Right atrium auricular region (tissue), 2 donors: ENCODE measurements at regions not wholly inside any gene's neighbourhood (a gene's known extent, or its start where the extent isn't known, plus 50 kb on each side); places are given as distances from the start of the nearest gene placed in this dataset.

Source experiments
- DNase-seq: peaks from one replicate; pipeline ENCODE4 v3.0.0-alpha.2; 2019; ENCODE audit warnings: low spot score
- H3K27ac ChIP-seq, 2 donors: fragments of 200-600 bp; sonication (generic); 1 replicate in 1 of 2; 2 replicates in 1 of 2; pipeline ENCODE4 v1.5.1; 2016 to 2019
- H3K27me3 ChIP-seq, 2 donors: fragments of 200-600 bp; sonication (generic); one replicate each; pipeline versions ENCODE4 v1.5.1 to v1.6.0; 2017 to 2019
- H3K36me3 ChIP-seq: fragments of 200-600 bp; sonication (generic); one replicate; pipeline ENCODE4 v1.5.1; 2016
- H3K4me1 ChIP-seq, 2 donors: fragments of 200-600 bp; sonication (generic); one replicate each; pipeline versions ENCODE4 v1.5.1 to v1.6.0; 2017 to 2019
- H3K4me3 ChIP-seq, 2 donors: fragments of 200-600 bp; sonication (generic); 1 replicate in 1 of 2; 2 replicates in 1 of 2; pipeline ENCODE4 v1.5.1; 2017 to 2019; ENCODE audit warnings: mild to moderate bottlenecking in 1 of 2, moderate library complexity in 1 of 2
- H3K9me3 ChIP-seq, 2 donors: fragments of 200-600 bp; sonication (generic); one replicate each; pipeline ENCODE4 v1.5.1; 2019
- TF ChIP-seq, protein P1 (sequence below), 2 donors: fragments of 200-600 bp; sonication (generic); IDR thresholded peaks; one replicate each; pipeline ENCODE4 v1.5.1; 2019; ENCODE audit warnings: antibody characterized with exemption in 2 of 2

- H3K27ac ChIP-seq: peak overlapping the region in 1 of 2 donors; percentile 61
- no peaks in the 10 kb centered on the region for H3K9me3 ChIP-seq
- H3K27me3 ChIP-seq: no peaks in the 10 kb centered on the region
Measured at GRCh38 chr4:128590034-128590740, 219.3 kb upstream of the JADE1 start.

GRCh38 chr4:128589384-128589965 lies 220.0 kb upstream of the JADE1 start:
- Histone ChIP-seq H3K27me3 (no peaks in the 10 kb centered on the region), H3K4me1 (peaks cover 0 to 22% of the 10 kb centered on the region in 2 donors), H3K27ac (no peak overlapping the region), H3K36me3 (no peaks in the 10 kb centered on the region), H3K9me3 (no peaks in the 10 kb centered on the region), H3K4me3 (no peak overlapping the region)
- DNase-seq: no peak
- TF ChIP-seq, protein P1, sequence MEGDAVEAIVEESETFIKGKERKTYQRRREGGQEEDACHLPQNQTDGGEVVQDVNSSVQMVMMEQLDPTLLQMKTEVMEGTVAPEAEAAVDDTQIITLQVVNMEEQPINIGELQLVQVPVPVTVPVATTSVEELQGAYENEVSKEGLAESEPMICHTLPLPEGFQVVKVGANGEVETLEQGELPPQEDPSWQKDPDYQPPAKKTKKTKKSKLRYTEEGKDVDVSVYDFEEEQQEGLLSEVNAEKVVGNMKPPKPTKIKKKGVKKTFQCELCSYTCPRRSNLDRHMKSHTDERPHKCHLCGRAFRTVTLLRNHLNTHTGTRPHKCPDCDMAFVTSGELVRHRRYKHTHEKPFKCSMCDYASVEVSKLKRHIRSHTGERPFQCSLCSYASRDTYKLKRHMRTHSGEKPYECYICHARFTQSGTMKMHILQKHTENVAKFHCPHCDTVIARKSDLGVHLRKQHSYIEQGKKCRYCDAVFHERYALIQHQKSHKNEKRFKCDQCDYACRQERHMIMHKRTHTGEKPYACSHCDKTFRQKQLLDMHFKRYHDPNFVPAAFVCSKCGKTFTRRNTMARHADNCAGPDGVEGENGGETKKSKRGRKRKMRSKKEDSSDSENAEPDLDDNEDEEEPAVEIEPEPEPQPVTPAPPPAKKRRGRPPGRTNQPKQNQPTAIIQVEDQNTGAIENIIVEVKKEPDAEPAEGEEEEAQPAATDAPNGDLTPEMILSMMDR (IDR thresholded peaks at IDR 0.05): no peak

More at GRCh38 chr4:128590034-128590740, 219.3 kb upstream of the JADE1 start:
- DNase-seq: no peak
- TF ChIP-seq, protein P1 (IDR thresholded peaks at IDR 0.05): no peak
- Histone ChIP-seq H3K4me1 (peaks cover 0 to 18% of the 10 kb centered on the region in 2 donors), H3K4me3 (no peak overlapping the region), H3K36me3 (no peaks in the 10 kb centered on the region)

DNA sequence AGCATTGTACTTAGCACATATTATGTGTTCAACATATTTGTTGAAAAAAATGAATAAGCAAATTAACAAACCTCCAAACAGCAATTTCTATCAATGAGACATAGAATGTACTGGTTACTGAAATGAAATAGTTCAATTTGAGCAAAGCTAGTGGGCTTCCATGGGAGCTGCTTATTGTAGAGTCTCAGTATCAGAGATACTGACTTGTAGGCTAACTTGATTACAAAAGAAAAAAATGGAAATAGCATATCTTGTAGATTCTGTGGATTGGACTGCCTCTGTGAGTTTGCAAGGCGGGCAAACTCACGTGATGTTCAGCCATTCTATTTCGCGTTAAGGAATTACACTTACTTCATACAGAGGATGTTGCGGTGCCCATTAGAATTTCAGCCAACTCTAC lies 222.1 kb upstream of the JADE1 start:
- no peak for DNase-seq
- H3K27me3 ChIP-seq: no peaks in the 10 kb centered on the region
- peaks cover 0 to 30% of the 10 kb centered on the region in 2 donors for H3K4me1 ChIP-seq
- H3K36me3 ChIP-seq: no peaks in the 10 kb centered on the region
- TF ChIP-seq, protein P1 (IDR thresholded peaks at IDR 0.05): no peak
- H3K9me3 ChIP-seq: no peaks in the 10 kb centered on the region
- no peak overlapping the region for H3K27ac ChIP-seq
- no peak overlapping the region for H3K4me3 ChIP-seq

DNA sequence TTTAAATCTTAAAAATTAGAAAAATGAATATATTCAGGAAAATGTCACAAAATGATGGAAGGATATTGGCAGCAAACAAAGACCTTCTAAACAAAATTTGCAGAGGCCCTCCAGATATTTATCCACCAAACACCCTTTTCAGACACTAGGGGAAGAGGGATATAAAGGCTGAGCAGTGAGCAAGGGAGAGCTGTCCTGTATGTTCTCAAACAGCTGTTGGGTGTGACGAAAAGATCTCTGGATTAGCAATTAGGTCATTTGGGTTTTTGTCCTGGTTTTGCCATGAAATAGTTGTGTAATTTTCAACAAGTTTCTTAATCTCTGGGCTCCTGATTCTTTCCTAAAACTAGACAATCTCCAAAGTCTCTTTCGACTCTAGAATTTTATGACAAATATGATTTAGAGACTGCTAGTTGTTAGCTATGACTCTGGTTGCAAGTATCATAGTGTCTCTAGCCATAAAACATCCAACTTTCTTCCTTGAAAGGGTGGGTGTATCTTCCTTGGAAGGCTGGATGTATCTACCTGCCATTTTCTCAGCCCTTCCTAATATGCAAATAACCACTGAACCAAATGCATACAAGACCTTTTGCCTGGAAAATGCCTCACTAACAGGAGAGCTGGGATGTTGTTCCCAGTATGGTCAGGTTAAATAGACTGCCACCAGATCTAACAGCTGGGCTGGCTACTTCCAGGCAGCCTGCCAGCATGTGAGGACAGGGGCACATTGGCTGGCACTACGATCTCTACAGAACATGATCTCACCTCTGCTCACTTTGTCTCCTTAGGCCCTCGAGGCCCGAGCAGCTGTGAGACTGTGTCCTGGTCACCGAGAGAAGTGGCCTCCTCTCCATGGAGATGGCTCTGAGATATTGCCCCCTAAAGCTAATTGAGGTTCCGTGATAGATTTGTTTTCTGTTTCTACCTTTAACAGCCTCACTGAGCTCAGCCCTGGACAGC lies 225.5 kb upstream of the JADE1 start:
- H3K4me3 ChIP-seq: no peak overlapping the region
- peak overlapping the region; percentile 50 to 79 for H3K27ac ChIP-seq
- no peak for DNase-seq
- peaks cover 0 to 12% of the 10 kb centered on the region in 2 donors for H3K4me1 ChIP-seq
- H3K36me3 ChIP-seq: no peaks in the 10 kb centered on the region
- H3K27me3 ChIP-seq: no peaks in the 10 kb centered on the region
- H3K9me3 ChIP-seq: no peaks in the 10 kb centered on the region
- TF ChIP-seq, protein P1 (IDR thresholded peaks at IDR 0.05): no peak

DNA sequence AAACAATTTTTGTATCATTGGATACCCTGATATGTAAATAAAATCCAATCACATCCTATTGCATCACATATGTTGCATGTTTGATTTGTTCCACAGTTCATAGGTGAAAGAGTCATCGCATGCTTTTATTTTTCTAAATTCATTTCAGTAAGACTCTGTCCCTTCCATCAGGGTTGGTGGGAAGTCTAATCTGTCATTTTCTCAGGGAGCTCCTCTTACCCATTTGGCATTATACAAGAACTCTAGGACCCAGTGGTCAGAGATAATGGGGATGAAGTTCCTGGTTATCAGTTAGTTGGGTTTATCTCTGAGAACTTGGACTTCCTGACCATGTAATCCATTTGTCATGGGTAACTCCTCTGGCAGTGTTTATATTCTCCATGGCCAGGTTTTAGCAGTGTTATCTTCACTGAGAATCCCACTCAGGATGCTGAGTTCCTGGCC lies 227.1 kb upstream of the JADE1 start:
- no peak overlapping the region for H3K27ac ChIP-seq

More for the DNA sequence above, 227.1 kb upstream of the JADE1 start:
- Histone ChIP-seq H3K4me1 (peaks cover 0 to 12% of the 10 kb centered on the region in 2 donors), H3K4me3 (no peak overlapping the region), H3K27me3 (no peaks in the 10 kb centered on the region), H3K36me3 (no peaks in the 10 kb centered on the region), H3K9me3 (no peaks in the 10 kb centered on the region)
- TF ChIP-seq, protein P1 (IDR thresholded peaks at IDR 0.05): no peak
- no peak for DNase-seq
